Peyer's patch (tissue), 4 donors: ENCODE measurements at regions not wholly inside any gene's neighbourhood (a gene's known extent, or its start where the extent isn't known, plus 50 kb on each side); places are given as distances from the start of the nearest gene placed in this dataset.

Source experiments
- CTCF ChIP-seq, 6 experiments: fragments of 450-650 bp in 4 of 6; fragments of 200-600 bp in 2 of 6; sonication (generic) in 1 of 6; IDR thresholded peaks; one replicate each; pipeline ENCODE4 v1.5.1; 2017 to 2019; ENCODE audit warnings: antibody characterized with exemption in 6 of 6, mild to moderate bottlenecking in 3 of 6, moderate library complexity in 1 of 6
- POLR2A ChIP-seq, 2 donors: fragments of 450-650 bp; IDR thresholded peaks; one replicate each; pipeline ENCODE4 v1.5.1; 2017; ENCODE audit warnings: antibody characterized with exemption in 2 of 2, mild to moderate bottlenecking in 2 of 2, moderate library complexity in 2 of 2

- TF ChIP-seq CTCF (IDR thresholded peaks at IDR 0.05): no peak
- TF ChIP-seq POLR2A (IDR thresholded peaks at IDR 0.05): no peak
Measured at GRCh38 chr3:147836330-147836729, 427.2 kb downstream of the ZIC1 start.
